ENCODE measurements at regions not wholly inside any gene's neighbourhood (a gene's known extent, or its start where the extent isn't known, plus 50 kb on each side); places are given as distances from the start of the nearest gene placed in this dataset.

- TF ChIP-seq CTCF (IDR thresholded peaks at IDR 0.05) (no peak), POLR2A (IDR thresholded peaks at IDR 0.05) (no peak), POLR2AphosphoS5 (IDR thresholded peaks at IDR 0.05) (no peak)
Observed at GRCh38 chr14:101018561-101019290, 115.2 kb upstream of the RTL1 start.

Measured in suprapubic skin (tissue), 4 donors.